ENCODE measurements at regions not wholly inside any gene's neighbourhood (a gene's known extent, or its start where the extent isn't known, plus 50 kb on each side); places are given as distances from the start of the nearest gene placed in this dataset.

DNA sequence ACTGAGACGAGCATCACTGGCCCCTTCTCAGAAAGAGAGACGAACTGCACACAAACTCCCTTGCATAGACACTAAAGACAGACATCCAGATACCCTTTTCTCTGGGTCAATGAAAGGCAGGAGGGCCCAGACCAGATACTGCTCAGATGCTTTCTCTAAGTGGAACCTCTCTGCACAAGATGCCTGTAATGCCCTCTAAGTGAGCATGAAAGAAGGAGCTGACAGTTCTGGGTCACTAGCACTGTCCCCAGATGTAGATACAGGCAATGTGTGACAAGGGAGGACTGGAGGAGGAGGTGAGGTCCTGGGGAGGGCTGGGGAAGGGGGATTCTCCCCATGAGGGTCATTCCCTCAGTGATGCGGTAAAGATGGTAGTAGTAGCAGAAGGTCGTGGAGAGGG lies 501.0 kb upstream of the CDH11 start:
- H3K4me1 ChIP-seq (ENCODE audit: control insufficient read depth, insufficient read depth, low read length) = peaks cover 2% of the 10 kb centered on the region; the same call in 1 of the 2 replicates
- no peak for TF ChIP-seq USF2 (IDR thresholded peaks at IDR 0.05; ENCODE audit: low read depth, low read length)
- TF ChIP-seq CEBPB (IDR thresholded peaks at IDR 0.05; ENCODE audit: low read depth, low read length) = no peak
- no peak for TF ChIP-seq CHD1 (IDR thresholded peaks at IDR 0.05; ENCODE audit: low read depth, low read length)
- no peak for TF ChIP-seq RAD21 (IDR thresholded peaks at IDR 0.05; ENCODE audit: low read length)
- TF ChIP-seq, protein P1, sequence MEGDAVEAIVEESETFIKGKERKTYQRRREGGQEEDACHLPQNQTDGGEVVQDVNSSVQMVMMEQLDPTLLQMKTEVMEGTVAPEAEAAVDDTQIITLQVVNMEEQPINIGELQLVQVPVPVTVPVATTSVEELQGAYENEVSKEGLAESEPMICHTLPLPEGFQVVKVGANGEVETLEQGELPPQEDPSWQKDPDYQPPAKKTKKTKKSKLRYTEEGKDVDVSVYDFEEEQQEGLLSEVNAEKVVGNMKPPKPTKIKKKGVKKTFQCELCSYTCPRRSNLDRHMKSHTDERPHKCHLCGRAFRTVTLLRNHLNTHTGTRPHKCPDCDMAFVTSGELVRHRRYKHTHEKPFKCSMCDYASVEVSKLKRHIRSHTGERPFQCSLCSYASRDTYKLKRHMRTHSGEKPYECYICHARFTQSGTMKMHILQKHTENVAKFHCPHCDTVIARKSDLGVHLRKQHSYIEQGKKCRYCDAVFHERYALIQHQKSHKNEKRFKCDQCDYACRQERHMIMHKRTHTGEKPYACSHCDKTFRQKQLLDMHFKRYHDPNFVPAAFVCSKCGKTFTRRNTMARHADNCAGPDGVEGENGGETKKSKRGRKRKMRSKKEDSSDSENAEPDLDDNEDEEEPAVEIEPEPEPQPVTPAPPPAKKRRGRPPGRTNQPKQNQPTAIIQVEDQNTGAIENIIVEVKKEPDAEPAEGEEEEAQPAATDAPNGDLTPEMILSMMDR (conservative IDR thresholded peaks at IDR 0.05; ENCODE audit: low read depth, low read length) = no peak
- no peak for TF ChIP-seq BHLHE40 (IDR thresholded peaks at IDR 0.05; ENCODE audit: low read depth, low read length)
- no peak for TF ChIP-seq ELK1 (IDR thresholded peaks at IDR 0.05; ENCODE audit: borderline replicate concordance, low read depth, low read length)
- POLR2A ChIA-PET (ENCODE audit: unreplicated experiment) = no interaction called here
- no peak overlapping the region for H2BK5ac ChIP-seq (ENCODE audit: low read depth, low read length, poor library complexity, severe bottlenecking)
- H3K56ac ChIP-seq (ENCODE audit: extremely low read depth, insufficient read depth, low read length) = no peak overlapping the region
- no peak overlapping the region for H3K14ac ChIP-seq (replicated peaks; ENCODE audit: low read depth, low read length)
- no peak overlapping the region for H3K4me2 ChIP-seq (ENCODE audit: low read depth, low read length)
- in situ Hi-C loops (cut with MboI; ENCODE audit: low sequenced_read_pairs) (no loop called here), intact Hi-C loops (cut with micrococcal nuclease) (no loop called here), dilution Hi-C loops (cut with HindIII; ENCODE audit: low sequenced_read_pairs, unreplicated experiment) (no loop called here)
- H2BK15ac ChIP-seq (ENCODE audit: low read depth, low read length) = no peak overlapping the region
- DNase-seq = no peak
- H3K4me3 ChIP-seq (ENCODE audit: insufficient read depth, low read depth, low read length) = no peak overlapping the region
- no peak overlapping the region for H2BK20ac ChIP-seq (ENCODE audit: low read depth, low read length)
- H2BK120ac ChIP-seq (ENCODE audit: low read depth, low read length) = no peak overlapping the region
- no peak for ATAC-seq (ENCODE audit: low read depth)
- H4K8ac ChIP-seq (ENCODE audit: low read depth in 2 of 2, low read length in 2 of 2) = no peak overlapping the region
- no peak overlapping the region for H3K18ac ChIP-seq (ENCODE audit: low read depth, low read length)
- no peak overlapping the region for H2AK9ac ChIP-seq (replicated peaks; ENCODE audit: low read depth, low read length, poor library complexity)
- no peak overlapping the region for H4K91ac ChIP-seq (ENCODE audit: insufficient read depth, low read depth, low read length)
- no peak overlapping the region for H4K5ac ChIP-seq (ENCODE audit: low read depth, low read length)
- peaks cover 5% of the 10 kb centered on the region for H3K27me3 ChIP-seq (ENCODE audit: control insufficient read depth, insufficient read depth, low read length)
- 100% methylated on average over 2 of the region's 4 CpGs; no CpG with 5 or more reads in 1 of the 2 experiments for WGBS, 2 experiments (ENCODE audit: extremely low coverage in 2 of 2, insufficient read length in 1 of 2)
- CTCF ChIA-PET = no interaction called here
- no TSS peak for BruUV-seq (replicated peaks)
- H3K79me1 ChIP-seq (ENCODE audit: low read depth in 1 of 2, low read length in 2 of 2) = no peaks in the 10 kb centered on the region
- no peaks in the 10 kb centered on the region for H3K36me3 ChIP-seq (ENCODE audit: control insufficient read depth, insufficient read depth, low read length)
- no peak overlapping the region for H3K9ac ChIP-seq (ENCODE audit: low read depth, low read length)
- no peak overlapping the region for H3K23ac ChIP-seq (ENCODE audit: low read depth, low read length)
- H3K27ac ChIP-seq (ENCODE audit: insufficient read depth, low read length) = no peak overlapping the region
- no peaks in the 10 kb centered on the region for H3K9me3 ChIP-seq (ENCODE audit: control insufficient read depth, insufficient read depth, low read length)
- no peaks in the 10 kb centered on the region; the same call in 1 of the 2 replicates for H3K9me1 ChIP-seq (ENCODE audit: insufficient read depth, low read length)
- no peak overlapping the region for H2AK5ac ChIP-seq (ENCODE audit: low read depth, low read length)
- no peaks in the 10 kb centered on the region for H4K20me1 ChIP-seq (ENCODE audit: insufficient read depth, low read length)
- no peak overlapping the region for H3K4ac ChIP-seq (ENCODE audit: low read depth, low read length)
- no peak overlapping the region for H2AFZ ChIP-seq (replicated peaks; ENCODE audit: low read length, poor library complexity)
